GM18867 (cell line): ENCODE measurements at regions not wholly inside any gene's neighbourhood (a gene's known extent, or its start where the extent isn't known, plus 50 kb on each side); places are given as distances from the start of the nearest gene placed in this dataset.
"Not testable (repeated sequence)": the region's sequence is repeated elsewhere in the genome, so short reads cannot be mapped to it uniquely, and the experiment has no call there.

Experiments used
- ATAC-seq: cut with Tn5 transposase; IDR thresholded peaks from one replicate; pipeline ENCODE4 v1.9.1; 2021; ENCODE audit warnings: mild to moderate bottlenecking, moderate library complexity; ENCODE audit not compliant: unreplicated experiment

DNA sequence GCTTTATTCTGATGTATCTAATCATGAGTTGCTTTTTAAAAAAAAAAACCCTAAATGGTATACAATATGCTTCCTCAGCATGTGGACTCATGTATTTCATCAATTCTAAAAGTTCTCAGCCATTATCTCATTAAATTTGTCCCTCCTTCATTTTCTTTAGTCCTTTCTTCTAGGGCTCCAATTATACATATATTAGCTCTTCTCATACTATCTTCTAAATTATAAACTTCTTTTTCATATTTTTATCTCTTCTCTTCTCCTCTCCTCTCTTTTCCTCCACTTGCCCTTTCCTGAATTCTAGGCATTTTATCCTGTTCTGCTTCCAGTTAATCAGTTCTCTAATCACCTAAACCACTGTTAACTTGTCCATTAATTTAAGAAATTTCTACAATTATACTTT is 55.0 kb upstream of the IL33 start:
- no peak for ATAC-seq

DNA sequence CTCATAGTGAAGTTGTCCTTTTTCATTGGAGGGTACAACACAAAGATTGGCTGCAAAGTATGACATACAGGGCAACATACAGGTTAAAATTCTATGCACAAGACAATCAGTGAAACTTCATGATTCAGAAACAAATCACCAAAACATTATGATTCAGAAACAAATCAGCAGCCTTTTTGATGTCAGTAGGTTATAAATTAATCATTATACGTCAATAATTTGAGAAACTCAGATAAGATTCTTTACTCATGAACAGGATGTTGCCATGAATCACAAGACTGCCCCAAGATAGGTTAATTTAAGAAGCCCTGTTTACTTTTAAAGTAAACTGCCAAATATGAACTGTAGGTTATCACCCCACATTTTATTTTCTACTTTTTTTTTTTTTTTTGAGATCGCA is 62.2 kb upstream of the IL33 start:
- no peak for ATAC-seq

DNA sequence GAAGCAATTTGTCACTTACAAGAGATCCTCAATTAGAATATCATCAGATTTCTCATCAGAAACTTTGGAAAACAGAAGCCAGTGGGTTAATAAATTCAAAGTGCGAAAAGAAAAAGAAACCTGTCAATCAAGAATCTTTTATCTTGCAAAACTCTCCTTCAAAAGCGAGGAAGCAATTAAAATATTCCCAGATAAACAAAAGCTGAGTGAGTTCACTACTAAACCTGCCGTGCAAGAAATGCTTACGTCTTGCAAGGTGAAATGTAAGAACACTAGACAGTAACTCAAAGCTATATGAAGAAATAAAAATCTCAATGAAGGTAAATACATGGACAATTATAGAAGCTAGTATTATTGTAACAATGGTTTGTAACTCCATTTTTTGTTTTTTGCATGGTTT is 62.8 kb upstream of the IL33 start:
- no peak for ATAC-seq

DNA sequence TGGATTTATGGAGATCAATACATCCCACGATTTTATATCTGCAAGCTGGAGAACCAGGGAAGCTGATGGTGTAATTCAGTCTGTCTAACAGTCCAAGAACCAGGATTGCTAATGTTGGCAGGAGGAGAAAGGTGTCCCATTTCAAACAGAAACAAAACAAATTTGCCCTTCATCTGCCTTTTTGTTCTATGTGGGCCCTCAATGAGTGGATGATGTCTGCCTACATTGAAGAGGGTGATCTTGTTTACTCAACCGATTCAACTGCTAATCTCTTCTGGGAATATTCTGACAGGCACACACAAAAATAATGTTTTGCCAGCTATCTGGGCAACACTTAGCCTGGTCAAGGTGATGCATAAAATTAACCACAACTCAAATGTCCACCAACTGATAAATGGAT is 65.1 kb upstream of the IL33 start:
- no peak for ATAC-seq

DNA sequence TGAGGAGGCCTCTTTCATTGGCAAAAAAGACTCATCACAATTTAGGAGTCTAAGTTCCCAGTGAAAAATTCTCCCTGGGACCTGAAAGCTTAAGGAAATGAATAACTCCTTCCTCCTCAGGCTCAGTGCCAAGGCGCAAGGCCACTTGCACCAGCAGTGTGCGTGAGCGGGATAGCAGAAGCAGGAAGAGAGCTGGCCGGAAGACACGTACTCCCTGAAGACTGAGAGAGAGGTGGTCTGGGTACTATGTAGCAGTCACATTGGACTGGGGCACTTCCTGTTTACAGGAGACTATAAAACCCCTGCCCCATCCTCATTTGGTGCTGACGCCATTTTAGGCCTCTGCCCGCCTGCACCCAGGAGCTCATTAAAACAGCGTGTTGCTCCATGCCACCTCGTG is 66.3 kb upstream of the IL33 start:
- no peak for ATAC-seq

DNA sequence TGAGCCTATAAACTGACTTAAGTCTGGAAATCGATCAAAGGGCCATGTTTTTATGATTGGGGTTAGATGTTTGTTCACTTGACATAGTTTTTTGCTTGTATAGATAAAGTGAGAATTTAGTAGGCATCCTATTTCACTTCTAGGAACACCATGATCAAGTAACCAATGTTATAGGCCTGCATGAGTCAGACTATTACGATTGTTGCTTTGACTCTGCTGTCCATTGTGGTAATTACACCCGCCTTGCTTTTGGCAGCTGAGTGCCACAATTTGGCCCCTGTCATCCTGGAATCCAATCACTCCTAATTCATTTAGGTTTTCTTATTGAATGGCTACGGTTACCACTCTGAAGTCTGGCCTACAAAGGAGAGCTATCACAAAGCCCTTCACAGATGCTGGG is 67.8 kb upstream of the IL33 start:
- no peak for ATAC-seq

DNA sequence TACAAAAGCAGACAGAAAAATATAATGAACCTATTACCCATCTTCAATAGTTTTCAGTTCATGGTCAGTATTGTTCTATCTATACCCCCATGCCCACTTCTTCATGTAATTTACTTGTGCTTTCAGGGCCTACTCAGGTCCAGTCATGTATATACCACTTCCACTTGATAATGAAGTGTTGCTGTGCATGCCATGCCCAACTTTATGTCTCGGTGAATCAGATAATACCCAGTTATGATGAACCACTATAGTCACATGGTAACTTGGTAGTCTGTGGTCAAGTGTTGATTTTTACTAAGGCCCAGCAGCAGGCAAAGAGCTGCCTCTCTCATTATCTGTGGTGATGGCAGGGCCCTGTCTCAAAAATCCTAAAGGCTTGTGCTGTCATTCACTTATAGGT is 70.7 kb upstream of the IL33 start:
- no peak for ATAC-seq

DNA sequence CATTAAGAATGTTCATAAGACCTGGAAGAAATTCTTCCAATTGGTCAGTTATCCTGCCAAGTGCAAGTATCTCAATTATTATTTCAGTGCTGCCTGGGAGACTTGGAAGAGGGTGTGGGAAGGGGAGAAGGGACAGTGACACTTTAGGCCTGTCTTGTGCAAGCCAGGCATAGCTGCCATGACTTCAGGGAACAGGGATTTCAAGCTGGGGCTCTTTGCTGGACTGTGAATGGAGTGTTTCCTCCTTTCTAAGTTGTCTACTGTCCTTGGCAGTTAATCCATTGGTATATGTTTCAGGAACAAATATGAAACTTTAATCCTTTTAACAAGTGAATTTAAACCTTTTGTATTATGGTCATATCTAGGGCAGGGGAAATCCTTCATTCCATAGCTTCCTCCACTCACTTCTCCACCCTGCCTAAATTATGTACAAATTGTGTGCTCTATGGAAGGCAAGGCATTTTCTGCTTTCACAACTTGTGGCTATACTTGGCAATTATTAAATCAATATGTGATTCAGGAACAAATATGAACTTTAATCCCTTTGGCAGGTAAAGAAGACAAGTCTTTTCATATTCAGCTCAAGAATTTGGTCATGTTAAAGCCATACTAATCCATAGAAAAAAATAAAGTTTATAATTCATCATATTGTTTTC is 72.7 kb upstream of the IL33 start:
- no peak for ATAC-seq

DNA sequence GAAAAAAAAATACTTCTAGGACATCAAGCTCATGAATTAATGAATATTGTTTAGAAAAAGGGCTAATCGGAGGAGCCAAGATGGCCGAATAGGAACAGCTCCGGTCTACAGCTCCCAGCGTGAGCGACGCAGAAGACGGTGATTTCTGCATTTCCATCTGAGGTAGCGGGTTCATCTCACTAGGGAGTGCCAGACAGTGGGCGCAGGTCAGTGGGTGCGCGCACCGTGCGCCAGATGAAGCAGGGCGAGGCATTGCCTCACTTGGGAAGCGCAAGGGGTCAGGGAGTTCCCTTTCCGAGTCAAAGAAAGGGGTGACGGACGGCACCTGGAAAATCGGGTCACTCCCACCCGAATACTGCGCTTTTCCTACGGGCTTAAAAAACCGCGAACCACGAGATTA is 79.8 kb upstream of the IL33 start:
- ATAC-seq = not testable (repeated sequence)

DNA sequence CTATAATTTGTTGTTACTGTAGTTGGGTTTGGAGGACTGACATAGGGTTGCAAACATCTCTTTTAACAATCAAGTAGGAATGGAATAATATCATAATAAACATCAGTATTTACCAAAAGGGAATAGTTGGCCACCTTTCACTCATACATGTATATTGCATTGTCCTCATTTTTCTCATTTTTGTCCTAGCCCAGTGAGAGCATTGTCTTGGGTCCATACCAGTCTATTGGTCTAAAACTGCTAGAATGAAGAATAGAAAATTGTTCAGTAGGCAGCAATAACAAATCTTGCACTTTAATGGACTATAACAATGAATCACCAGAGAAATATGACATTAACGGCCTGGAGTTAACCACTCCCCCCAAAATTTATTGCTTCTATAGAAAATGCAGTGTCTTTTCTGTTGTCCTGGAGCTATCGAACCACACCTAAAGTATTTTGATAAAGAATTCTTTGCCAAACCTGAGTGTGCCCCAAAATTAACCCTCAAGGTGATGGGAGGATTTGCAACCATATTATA is 80.9 kb upstream of the IL33 start:
- no peak for ATAC-seq

DNA sequence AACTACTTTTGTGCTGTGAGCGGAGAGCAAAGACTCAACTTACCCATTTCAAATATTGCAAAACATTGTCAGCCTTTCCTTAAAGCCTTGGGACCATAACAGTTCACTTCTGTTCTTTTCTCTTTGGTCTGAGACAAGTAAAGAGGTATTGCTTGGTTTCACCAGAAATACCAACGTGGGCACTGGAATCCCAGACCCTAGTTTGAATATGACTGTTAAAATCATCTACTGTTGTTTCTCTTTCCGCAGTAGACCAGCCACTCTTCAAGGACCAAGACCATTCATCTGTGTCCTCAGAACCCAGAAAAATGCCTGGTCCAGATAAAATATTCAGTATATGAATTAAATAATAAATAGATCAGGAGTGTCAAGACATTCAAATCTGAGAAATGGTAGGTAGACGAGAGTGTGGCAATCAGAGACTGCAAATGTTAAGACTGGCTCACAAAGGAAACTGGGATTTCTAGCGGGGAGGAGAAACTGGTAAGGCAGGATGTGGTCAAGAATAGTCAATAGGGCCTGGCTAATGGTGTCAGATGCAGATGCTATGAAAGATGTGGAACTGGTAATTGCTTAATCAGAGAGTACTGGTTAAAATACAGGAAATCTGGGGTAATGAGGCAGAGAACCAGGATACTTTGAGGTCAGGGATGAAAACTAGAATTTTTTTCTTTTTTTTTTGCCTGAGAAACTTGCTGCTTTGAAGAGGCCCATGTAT is 82.1 kb upstream of the IL33 start:
- ATAC-seq = peak; percentile 84

DNA sequence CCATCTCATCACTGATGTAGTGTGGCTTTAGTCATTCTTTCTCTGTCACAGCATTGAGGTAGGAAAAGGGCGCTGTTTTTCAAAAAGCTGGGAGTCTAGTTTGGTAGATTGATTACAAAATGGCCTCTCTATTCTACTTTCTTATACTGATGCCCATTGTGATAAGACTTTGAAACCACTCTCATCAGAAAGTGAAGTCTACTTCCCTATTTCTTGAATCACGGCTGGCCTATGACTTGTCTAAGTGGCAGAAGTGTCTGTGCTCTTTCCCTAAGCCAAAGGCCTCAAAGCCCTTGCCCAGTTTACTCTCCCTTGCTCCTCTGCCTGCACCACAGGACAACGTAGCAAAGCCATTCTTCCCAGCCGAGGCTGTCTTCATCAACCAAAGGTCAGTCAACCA is 83.0 kb upstream of the IL33 start:
- no peak for ATAC-seq

DNA sequence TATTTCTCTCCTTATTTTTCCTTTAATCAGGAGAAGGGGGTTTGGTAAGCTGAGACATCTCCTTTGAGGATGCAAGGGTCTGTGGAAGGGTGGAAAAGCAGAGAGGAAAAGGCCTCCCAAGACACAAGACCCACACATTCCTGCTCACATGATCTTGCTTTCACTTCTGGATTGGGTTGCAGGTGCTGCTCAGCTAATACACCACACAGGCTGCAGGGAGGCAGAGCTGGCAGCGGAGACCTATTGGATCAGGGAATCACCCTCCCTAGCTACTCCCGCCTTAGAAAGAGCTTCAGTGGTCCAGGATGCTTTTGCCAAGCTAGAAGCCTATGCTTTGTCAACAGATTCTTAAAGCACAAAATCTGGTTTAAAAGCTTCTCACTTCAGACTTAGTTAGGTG is 87.6 kb upstream of the IL33 start:
- ATAC-seq = no peak

DNA sequence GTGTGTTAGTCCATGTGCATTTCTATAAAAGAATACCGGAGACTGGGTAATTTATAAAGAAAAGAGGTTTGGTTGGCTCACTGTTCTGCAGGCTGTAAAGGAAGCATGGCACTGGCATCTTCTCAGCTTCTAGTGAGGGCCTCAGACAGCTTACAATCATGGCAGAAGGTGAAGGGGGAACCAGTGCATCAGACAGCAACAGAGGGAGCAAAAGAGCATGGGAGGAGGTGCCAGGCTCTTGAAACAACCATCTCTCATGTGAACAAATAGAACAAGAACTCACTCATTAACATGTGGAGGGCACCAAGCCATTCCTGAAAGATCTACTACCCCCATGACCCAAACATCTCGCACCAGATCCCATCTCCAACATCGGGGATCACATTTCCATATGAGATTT is 89.2 kb upstream of the IL33 start:
- ATAC-seq = no peak

DNA sequence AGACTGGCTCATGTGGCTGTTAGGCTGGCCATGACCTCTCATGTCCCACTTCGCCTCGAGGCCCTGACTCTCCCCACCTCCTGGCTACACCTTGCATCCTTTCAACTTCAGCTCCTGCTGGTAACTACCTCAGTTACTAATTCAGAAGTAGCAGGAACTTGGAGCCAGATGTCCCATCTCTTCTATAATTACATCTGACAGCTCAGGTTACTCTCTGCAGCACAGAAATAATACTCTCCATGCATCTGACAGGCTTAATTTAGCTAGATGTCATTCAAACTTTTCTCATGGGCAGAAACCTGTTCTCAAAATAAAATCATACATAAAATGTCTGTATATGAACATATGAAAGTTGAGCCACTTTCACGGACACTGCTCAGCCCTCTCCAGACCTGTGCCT is 92.2 kb upstream of the IL33 start:
- no peak for ATAC-seq

DNA sequence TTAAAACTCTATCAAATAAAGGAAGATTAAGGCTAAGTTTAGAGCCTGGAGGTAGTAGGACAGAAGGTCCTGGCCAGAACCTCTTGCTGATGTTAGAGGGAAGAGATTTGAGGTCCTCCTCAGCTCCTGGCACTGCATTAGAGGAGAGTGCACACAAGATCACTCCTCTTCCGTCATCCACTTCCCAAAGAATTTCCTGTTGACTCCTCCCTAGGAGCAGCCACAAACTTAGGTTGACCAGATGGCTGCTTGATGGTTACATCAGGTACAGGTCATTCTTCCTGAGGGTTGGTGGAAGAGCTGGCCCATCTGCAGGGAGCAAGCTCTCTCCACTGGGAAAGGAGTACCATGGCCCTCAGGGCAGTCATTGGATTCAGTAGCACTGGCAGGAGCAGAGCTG is 93.9 kb upstream of the IL33 start:
- ATAC-seq = no peak

DNA sequence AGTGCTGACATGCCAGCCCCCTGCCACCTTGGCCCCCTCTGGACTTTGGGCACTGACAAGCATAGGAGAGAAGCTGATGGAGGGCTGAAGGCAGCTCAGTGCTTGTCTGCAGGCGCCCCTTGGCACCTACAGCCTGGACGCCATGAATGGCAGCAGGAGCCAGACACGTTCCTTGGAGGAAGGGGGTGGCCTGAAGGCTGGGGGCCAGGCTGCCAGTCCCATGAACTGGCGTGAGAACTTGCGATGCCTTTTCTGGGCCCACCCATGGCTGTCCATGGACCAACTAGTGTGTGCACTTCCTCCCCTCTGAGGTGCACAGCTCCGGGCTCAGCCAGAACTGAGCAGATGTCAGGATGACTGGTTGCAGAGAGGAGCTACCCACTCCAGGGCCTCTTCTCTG is 99.0 kb upstream of the RANBP6 start:
- no peak for ATAC-seq

DNA sequence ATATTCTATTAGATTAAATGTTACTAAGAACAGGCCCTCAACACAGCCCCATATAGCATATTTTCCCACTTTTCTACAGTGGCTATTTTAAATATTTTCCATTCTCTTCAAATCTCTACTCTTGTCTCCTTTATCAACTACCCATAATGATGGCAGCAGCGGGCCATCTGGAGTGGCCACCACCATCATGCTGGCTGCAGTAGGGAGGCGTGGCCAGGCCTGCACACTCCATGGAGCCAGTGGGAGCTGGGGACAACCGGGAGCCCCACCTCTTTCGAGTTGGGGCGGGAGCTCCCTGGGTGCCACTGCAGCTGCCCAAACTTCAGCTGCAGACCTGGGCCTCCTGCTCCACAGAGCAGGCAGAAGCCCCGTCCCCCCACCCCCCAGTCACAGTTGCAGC is 98.4 kb upstream of the RANBP6 start:
- no peak for ATAC-seq

DNA sequence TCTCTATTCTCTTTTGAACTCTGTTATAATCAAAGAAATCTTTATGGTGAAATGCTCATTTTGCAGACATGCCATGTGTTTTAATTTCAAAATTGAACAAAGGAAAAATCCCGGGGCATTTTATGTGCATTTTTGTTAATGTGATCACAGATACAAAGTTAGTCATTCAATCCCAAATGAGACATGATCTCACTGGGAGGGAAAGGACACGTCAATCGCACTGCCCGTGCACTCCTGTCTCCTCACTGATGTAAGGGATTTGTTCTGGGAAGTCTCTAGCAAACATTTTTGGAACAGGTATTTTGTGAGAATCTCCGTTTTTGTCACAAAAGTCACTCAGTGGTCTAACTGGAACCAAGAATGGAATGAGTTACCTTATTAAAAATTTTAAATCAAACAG is 97.9 kb upstream of the RANBP6 start:
- ATAC-seq = no peak

DNA sequence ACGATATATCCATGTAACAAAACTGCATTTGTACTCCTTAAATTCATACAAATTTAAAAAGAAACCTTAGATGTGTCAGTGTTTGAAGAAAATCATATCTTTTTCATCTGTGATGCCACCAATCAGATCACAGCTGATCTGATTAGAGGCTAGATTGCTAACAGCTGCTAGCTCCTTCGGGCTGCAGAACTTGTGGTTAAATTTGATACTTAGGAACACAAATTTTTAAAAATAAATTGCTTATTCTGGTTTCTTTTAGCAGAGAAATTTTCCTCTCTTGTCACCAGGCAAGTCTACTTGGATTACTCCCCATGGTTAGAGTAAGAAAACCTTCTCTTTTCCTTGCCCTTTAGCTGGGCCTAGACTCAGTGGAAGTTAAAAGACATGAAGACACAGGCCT is 94.6 kb upstream of the RANBP6 start:
- no peak for ATAC-seq

DNA sequence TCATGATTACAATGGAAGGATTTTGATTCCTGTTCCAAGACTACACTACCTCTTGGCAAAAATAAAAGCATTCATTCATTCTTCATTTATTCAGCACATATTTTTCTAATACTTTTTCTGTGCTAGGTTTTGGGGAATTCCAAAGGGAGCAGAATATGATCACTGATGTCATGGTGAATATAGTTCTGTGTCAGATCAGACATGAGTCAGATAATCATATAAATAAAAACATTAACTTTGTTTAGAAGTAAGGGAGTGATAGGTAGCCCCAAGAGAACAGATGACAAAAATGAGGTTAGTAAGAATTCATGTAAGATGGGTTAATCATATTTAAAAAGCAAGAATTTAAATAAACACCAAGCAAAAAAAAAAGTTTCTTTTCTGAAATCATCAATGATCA is 94.1 kb upstream of the RANBP6 start:
- ATAC-seq = no peak

DNA sequence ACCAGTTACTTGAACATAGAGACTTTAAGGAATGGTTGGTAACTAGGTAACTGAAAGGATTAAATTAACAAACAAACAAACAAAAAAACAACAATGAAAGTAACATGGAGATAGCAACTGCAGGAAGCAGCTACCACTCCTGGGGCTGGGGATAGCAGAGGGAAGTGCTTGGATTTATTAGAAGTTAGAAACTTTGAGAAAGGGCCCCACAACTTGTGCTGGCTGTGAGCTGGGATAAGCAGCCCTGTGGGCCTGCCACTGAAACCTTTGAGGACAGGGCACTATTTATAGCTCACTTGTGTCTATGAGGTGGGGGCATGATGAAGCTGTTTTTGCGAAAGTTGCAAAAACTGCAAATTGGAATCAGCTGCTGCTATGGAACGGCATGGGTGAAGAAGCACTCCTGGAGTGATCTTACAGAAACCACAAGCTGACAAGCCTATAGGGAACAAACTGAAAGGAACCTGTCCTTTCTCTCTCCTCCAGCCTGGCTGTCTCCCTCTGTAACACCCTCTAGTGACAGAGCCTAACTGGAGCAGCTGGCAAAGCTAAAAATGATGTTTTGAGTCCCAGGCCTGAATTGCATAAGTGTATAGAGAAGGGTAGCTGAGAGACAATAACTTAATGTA is 91.4 kb upstream of the RANBP6 start:
- ATAC-seq = peak; percentile 73
